Endothelial cell (in vitro differentiated cells): ENCODE measurements at regions not wholly inside any gene's neighbourhood (a gene's known extent, or its start where the extent isn't known, plus 50 kb on each side); places are given as distances from the start of the nearest gene placed in this dataset.
"Not testable (repeated sequence)": the region's sequence is repeated elsewhere in the genome, so short reads cannot be mapped to it uniquely, and the experiment has no call there.

Experiments used
- DNase-seq: peaks from one replicate; pipeline ENCODE4 v3.0.0; 2021; ENCODE audit warnings: low spot score
- H3K27ac Mint-ChIP-seq: one replicate; pipeline ENCODE4 v1.8.0; 2021; ENCODE audit warnings: mixed read lengths, inconsistent platforms; ENCODE audit not compliant: unreplicated experiment
- H3K27me3 Mint-ChIP-seq: one replicate; pipeline ENCODE4 v1.8.0; 2021; ENCODE audit warnings: mild to moderate bottlenecking, moderate library complexity, mixed read lengths, inconsistent platforms; ENCODE audit not compliant: unreplicated experiment
- H3K36me3 Mint-ChIP-seq: one replicate; pipeline ENCODE4 v1.8.0; 2021; ENCODE audit warnings: mild to moderate bottlenecking, low read depth, mixed read lengths, inconsistent platforms; ENCODE audit not compliant: unreplicated experiment
- H3K4me1 Mint-ChIP-seq: one replicate; pipeline ENCODE4 v1.8.0; 2021; ENCODE audit warnings: mild to moderate bottlenecking, mixed read lengths, inconsistent platforms; ENCODE audit not compliant: unreplicated experiment
- H3K4me3 Mint-ChIP-seq: one replicate; pipeline ENCODE4 v1.8.0; 2021; ENCODE audit warnings: mild to moderate bottlenecking, mixed read lengths, inconsistent platforms; ENCODE audit not compliant: unreplicated experiment
- H3K9me3 Mint-ChIP-seq: one replicate; pipeline ENCODE4 v1.8.0; 2021; ENCODE audit warnings: mixed read lengths, inconsistent platforms; ENCODE audit not compliant: unreplicated experiment
- TF ChIP-seq, protein P1 (sequence below): fragments of 200-600 bp; sonication (generic); IDR thresholded peaks from one replicate; pipeline ENCODE4 v1.5.0; 2021; ENCODE audit warnings: antibody characterized with exemption; ENCODE audit not compliant: unreplicated experiment

GRCh38 chr1:113199760-113200455, 126.9 kb downstream of the LRIG2 start:
- Mint-ChIP-seq H3K27me3 (peaks cover 2% of the 10 kb centered on the region), H3K9me3 (no peaks in the 10 kb centered on the region), H3K4me1 (no peaks in the 10 kb centered on the region), H3K4me3 (no peak overlapping the region), H3K36me3 (no peaks in the 10 kb centered on the region), H3K27ac (no peak overlapping the region)
- no peak for DNase-seq
- TF ChIP-seq, protein P1, sequence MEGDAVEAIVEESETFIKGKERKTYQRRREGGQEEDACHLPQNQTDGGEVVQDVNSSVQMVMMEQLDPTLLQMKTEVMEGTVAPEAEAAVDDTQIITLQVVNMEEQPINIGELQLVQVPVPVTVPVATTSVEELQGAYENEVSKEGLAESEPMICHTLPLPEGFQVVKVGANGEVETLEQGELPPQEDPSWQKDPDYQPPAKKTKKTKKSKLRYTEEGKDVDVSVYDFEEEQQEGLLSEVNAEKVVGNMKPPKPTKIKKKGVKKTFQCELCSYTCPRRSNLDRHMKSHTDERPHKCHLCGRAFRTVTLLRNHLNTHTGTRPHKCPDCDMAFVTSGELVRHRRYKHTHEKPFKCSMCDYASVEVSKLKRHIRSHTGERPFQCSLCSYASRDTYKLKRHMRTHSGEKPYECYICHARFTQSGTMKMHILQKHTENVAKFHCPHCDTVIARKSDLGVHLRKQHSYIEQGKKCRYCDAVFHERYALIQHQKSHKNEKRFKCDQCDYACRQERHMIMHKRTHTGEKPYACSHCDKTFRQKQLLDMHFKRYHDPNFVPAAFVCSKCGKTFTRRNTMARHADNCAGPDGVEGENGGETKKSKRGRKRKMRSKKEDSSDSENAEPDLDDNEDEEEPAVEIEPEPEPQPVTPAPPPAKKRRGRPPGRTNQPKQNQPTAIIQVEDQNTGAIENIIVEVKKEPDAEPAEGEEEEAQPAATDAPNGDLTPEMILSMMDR = no peak

DNA sequence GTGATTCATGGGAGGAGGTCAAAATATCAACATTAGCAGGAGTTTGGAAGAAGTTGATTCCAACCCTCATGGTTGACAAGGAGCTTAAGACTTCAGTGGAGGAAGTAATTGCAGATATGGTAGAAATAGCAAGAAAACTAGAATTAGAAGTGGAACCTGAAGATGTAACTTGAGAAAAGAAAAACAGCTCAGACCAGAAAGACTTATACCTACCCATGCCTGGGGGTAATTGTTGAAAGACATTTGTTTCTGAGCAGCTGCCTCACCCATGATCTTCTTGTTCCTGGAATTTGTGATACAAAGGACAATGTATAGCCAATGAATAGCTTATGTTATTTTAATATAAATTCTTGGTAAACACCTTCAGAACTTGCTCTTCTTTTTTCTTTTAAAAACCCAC, 128.6 kb downstream of the LRIG2 start:
- no peaks in the 10 kb centered on the region for H3K36me3 Mint-ChIP-seq
- peaks cover 2% of the 10 kb centered on the region for H3K27me3 Mint-ChIP-seq
- no peak for DNase-seq
- no peaks in the 10 kb centered on the region for H3K4me1 Mint-ChIP-seq
- H3K9me3 Mint-ChIP-seq = no peaks in the 10 kb centered on the region
- H3K27ac Mint-ChIP-seq = no peak overlapping the region
- H3K4me3 Mint-ChIP-seq = no peak overlapping the region
- TF ChIP-seq, protein P1 = no peak

DNA sequence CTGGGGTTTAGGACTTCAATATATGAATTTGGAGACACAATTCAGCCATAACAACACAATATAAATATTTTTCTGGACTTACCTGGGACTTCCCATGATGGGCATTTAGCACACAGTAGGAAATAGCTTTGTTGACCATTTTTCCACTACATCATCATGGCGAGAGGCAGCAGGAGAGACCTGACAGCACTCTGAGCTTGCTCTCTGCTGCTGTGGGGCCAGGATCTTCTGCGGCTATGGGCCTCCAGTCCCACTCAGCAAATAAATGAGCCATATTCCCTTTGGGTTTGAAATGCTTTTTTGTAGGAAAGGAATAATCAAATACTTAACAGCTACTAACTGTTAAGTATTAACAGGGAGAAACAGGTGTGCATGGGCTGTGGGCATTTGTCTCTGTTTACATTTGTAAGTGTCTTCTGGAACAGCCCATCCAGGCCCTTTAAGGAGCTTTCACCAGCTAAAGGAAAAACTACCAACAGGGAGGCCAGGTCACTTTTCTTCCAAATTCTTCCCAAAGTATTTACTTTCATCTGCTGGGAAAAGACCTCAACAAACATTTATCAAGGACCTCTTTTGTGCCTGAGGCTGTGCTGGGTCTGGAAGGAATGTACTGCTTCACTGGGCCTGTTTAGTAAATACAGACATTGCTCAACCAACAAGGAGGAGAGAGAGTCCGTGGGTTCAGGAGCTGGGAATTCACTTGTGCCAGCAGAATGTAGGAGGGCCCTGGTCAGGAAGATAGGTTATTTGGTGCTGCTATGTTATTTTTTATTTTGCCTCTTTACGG, 133.2 kb downstream of the LRIG2 start:
- no peaks in the 10 kb centered on the region for H3K36me3 Mint-ChIP-seq
- DNase-seq = no peak
- no peaks in the 10 kb centered on the region for H3K9me3 Mint-ChIP-seq
- peaks cover 8% of the 10 kb centered on the region for H3K4me1 Mint-ChIP-seq
- no peak overlapping the region for H3K27ac Mint-ChIP-seq
- no peak overlapping the region for H3K4me3 Mint-ChIP-seq
- TF ChIP-seq, protein P1 = no peak
- H3K27me3 Mint-ChIP-seq = peaks cover 2% of the 10 kb centered on the region

GRCh38 chr1:113207019-113207418, 134.0 kb downstream of the LRIG2 start:
- Mint-ChIP-seq H3K4me3 (no peak overlapping the region), H3K36me3 (no peaks in the 10 kb centered on the region), H3K27me3 (peaks cover 2% of the 10 kb centered on the region), H3K9me3 (no peaks in the 10 kb centered on the region), H3K4me1 (peaks cover 17% of the 10 kb centered on the region), H3K27ac (no peak overlapping the region)
- TF ChIP-seq, protein P1 = no peak
- no peak for DNase-seq

DNA sequence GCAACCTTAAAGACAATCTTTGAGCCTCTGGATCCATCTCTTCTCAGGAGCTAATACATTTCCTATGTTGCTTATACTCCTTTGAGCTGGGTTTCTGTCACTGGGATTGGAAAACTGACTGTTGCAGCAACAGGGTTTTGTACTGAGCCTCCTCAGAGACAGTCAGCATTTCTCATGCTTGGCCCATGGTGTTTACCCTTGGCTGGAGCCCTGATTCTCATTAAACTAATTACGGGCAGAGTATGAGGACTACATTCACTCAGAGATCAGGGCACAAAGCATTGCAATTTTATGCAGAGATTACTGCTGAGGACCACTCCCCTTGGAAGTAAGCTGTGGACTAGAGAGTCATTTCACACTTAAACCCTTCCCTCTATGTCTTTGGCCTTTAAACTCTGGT, 134.5 kb downstream of the LRIG2 start:
- no peaks in the 10 kb centered on the region for H3K36me3 Mint-ChIP-seq
- peaks cover 2% of the 10 kb centered on the region for H3K27me3 Mint-ChIP-seq
- no peak for DNase-seq
- peaks cover 19% of the 10 kb centered on the region for H3K4me1 Mint-ChIP-seq
- no peaks in the 10 kb centered on the region for H3K9me3 Mint-ChIP-seq
- no peak overlapping the region for H3K27ac Mint-ChIP-seq
- no peak overlapping the region for H3K4me3 Mint-ChIP-seq
- TF ChIP-seq, protein P1 = no peak

DNA sequence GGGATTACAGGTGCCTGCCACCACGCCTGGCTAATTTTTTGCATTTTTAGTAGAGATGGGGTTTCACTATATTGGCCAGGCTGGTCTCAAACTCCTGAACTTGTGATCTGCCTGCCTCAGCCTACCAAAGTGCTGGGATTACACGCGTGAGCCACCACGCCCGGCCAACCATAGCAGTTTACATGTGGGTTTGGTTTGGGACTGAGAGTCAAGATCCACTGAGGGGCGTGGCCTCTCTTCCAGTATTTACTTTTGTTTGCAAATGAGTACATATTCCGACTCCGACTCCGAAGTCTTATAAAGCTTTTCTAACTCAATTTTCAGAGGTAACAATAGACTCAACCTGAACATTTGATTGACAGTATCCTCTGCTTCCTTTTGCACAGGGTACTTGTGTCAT, 135.4 kb downstream of the LRIG2 start:
- H3K4me1 Mint-ChIP-seq = peaks cover 22% of the 10 kb centered on the region
- DNase-seq, H3K9me3 Mint-ChIP-seq, H3K27ac Mint-ChIP-seq, H3K27me3 Mint-ChIP-seq, H3K4me3 Mint-ChIP-seq, H3K36me3 Mint-ChIP-seq: not testable (repeated sequence)
